Esophagus (tissue), 2 donors: ENCODE measurements at regions not wholly inside any gene's neighbourhood (a gene's known extent, or its start where the extent isn't known, plus 50 kb on each side); places are given as distances from the start of the nearest gene placed in this dataset.

Experiments used
- H3K27ac ChIP-seq, 2 donors: one replicate each; pipeline ENCODE4 v1.5.1; 2013; ENCODE audit warnings: low read depth in 2 of 2, mild to moderate bottlenecking in 2 of 2, inconsistent platforms in 1 of 2, low read length in 1 of 2, moderate library complexity in 1 of 2
- H3K27me3 ChIP-seq, 2 donors: one replicate each; pipeline ENCODE4 v1.6.1; 2013; ENCODE audit warnings: low read length in 2 of 2, control low read depth in 1 of 2, mild to moderate bottlenecking in 1 of 2; ENCODE audit not compliant: insufficient read depth in 2 of 2, control insufficient read depth in 1 of 2
- H3K36me3 ChIP-seq, 2 donors: one replicate each; pipeline ENCODE4 v1.6.1; 2013; ENCODE audit warnings: low read length in 1 of 2; ENCODE audit not compliant: control insufficient read depth in 2 of 2, insufficient read depth in 2 of 2
- H3K4me1 ChIP-seq, 2 donors: one replicate each; pipeline ENCODE4 v1.6.1; 2013; ENCODE audit warnings: low read length in 1 of 2; ENCODE audit not compliant: control insufficient read depth in 2 of 2, insufficient read depth in 2 of 2
- H3K4me3 ChIP-seq, 2 donors: one replicate each; pipeline ENCODE4 v1.5.1; 2013; ENCODE audit warnings: low read length in 2 of 2, mild to moderate bottlenecking in 2 of 2, low read depth in 1 of 2, moderate library complexity in 1 of 2
- H3K9me3 ChIP-seq, 2 donors: one replicate each; pipeline ENCODE4 v1.6.1; 2013; ENCODE audit warnings: mild to moderate bottlenecking in 2 of 2, low read depth in 1 of 2, low read length in 1 of 2, moderate library complexity in 1 of 2; ENCODE audit not compliant: control insufficient read depth in 2 of 2, insufficient read depth in 1 of 2
- WGBS, 2 donors: extraction: QIAGEN DNeasy Blood & Tissue Kit; methylation state at CpG; one replicate each; pipeline ENCODE4 v1.1.7; 2013; 5-methylcytosine and 5-hydroxymethylcytosine counted together
- donor health status: healthy with polysubstance abuse.
- donor health status: Bipolar disorder and iron deficiency.

- Histone ChIP-seq H3K27ac (no peak overlapping the region), H3K9me3 (no peaks in the 10 kb centered on the region), H3K36me3 (no peaks in the 10 kb centered on the region), H3K4me1 (no peaks in the 10 kb centered on the region), H3K4me3 (no peak overlapping the region), H3K27me3 (no peaks in the 10 kb centered on the region)
- WGBS, 2 donors: 39 to 54% methylated on average over 3 of the region's 3 CpGs
Measured at GRCh38 chr17:69954241-69954925, 120.6 kb upstream of the KCNJ16 start.

GRCh38 chr17:69958063-69958462, 117.0 kb upstream of the KCNJ16 start:
- Histone ChIP-seq H3K4me3 (no peak overlapping the region), H3K4me1 (peaks cover 2 to 3% of the 10 kb centered on the region in 2 donors), H3K27ac (no peak overlapping the region), H3K36me3 (no peaks in the 10 kb centered on the region), H3K27me3 (no peaks in the 10 kb centered on the region), H3K9me3 (no peaks in the 10 kb centered on the region)
- 73 to 82% methylated on average over 3 of the region's 3 CpGs for WGBS, 2 donors

GRCh38 chr17:69959283-69959682, 115.7 kb upstream of the KCNJ16 start:
- Histone ChIP-seq H3K9me3 (no peaks in the 10 kb centered on the region), H3K27ac (no peak overlapping the region), H3K27me3 (no peaks in the 10 kb centered on the region), H3K4me1 (peaks cover 2 to 3% of the 10 kb centered on the region in 2 donors), H3K36me3 (no peaks in the 10 kb centered on the region), H3K4me3 (no peak overlapping the region)

- peaks cover 2 to 3% of the 10 kb centered on the region in 2 donors for H3K4me1 ChIP-seq
- no peaks in the 10 kb centered on the region for H3K36me3 ChIP-seq
- no peaks in the 10 kb centered on the region for H3K27me3 ChIP-seq
- no peaks in the 10 kb centered on the region for H3K9me3 ChIP-seq
- H3K4me3 ChIP-seq: no peak overlapping the region
- no peak overlapping the region for H3K27ac ChIP-seq
Measured at GRCh38 chr17:69960755-69961154, 114.3 kb upstream of the KCNJ16 start.

DNA sequence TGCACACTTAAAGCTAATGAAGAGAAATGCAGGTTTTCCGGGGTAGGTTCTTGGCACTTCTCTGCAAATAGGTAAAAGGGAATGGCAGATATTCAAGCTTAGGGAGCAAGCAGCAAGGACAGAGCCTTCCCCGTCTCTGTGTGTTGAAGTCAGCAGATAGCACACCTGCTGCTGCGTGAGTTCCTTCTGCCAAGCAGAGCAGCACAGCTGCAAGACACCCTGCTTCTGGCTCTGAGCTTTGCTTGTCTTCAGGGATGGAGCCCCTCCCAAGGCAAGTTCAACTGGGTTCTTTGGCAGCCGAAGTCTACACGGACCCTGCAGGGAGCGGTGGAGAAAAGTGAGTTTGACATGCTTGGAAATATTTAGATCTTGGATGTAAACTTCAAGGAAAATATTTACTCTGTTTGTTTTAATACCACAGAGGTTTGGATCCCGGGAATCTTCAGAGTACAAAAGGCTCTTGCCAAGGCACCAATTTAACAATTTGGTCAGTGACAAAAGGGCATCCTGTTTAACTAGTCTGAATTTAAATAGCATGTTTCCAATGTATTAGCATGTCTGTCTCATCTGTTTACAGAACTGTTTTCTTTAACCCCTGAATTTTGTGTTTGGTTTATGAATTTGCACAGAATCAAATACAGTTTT, 113.4 kb upstream of the KCNJ16 start:
- Histone ChIP-seq H3K4me1 (peaks cover 2 to 3% of the 10 kb centered on the region in 2 donors), H3K27ac (no peak overlapping the region), H3K4me3 (no peak overlapping the region), H3K9me3 (no peaks in the 10 kb centered on the region), H3K27me3 (no peaks in the 10 kb centered on the region), H3K36me3 (no peaks in the 10 kb centered on the region)
- 26 to 27% methylated on average over 7 of the region's 7 CpGs for WGBS, 2 donors

DNA sequence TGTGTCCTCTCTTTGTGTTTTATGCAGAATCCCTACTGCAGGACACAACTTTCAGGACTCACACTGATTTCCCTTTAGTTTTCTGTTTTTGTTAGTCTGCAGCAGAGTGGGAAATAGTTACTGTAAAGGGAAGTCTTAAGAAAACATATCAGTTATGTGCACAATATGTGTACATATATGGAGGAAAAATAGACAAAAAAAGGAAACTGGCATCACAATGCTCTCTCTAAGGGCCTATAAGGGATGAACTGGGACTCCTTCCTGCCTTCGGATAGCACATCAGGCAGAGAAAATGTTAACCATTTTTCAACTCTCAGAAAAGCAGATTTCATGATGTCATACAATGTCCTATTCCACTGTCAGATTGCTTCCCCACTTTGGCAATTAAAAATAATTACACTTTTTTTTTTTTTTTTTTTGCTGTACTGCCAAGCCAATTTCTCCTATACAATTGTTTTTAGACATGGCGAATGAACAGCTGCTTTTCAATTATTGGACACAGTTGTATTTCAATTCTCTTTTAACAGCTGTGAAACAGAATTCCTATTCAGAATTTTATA, 112.5 kb upstream of the KCNJ16 start:
- Histone ChIP-seq H3K27ac (no peak overlapping the region), H3K4me1 (peaks cover 2 to 3% of the 10 kb centered on the region in 2 donors), H3K36me3 (no peaks in the 10 kb centered on the region), H3K9me3 (no peaks in the 10 kb centered on the region), H3K27me3 (no peaks in the 10 kb centered on the region), H3K4me3 (no peak overlapping the region)
- 77 to 81% methylated on average over 2 of the region's 2 CpGs for whole genome bisulfite sequencing, 2 donors

- Histone ChIP-seq H3K4me1 (no peaks in the 10 kb centered on the region), H3K27me3 (no peaks in the 10 kb centered on the region), H3K27ac (no peak overlapping the region), H3K36me3 (no peaks in the 10 kb centered on the region), H3K4me3 (no peak overlapping the region), H3K9me3 (no peaks in the 10 kb centered on the region)
- 75 to 81% methylated on average over 3 of the region's 3 CpGs for WGBS, 2 donors
Measured at GRCh38 chr17:69967910-69968411, 107.1 kb upstream of the KCNJ16 start.

DNA sequence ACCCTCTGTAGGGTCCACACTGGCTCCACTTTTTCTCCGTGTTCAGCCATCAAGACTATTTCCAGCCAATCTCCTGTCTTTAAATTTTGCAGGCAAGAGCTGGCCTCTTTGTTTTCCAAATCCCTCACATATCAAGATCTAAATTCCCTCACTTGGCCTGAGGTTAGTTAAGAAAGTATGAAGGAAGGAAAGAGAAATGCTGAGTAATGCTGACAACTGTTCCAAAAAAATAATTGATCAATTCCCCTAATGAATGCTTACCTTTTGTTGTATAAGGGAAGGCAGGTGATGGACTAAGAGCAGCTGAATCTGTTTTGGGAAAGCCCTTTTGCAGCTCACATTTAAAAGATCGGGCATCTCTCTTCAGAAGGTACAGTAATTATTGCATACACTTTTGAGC, 105.1 kb upstream of the KCNJ16 start:
- H3K36me3 ChIP-seq: no peaks in the 10 kb centered on the region
- no peaks in the 10 kb centered on the region for H3K4me1 ChIP-seq
- peaks cover 0 to 3% of the 10 kb centered on the region in 2 donors for H3K9me3 ChIP-seq
- WGBS, 2 donors: 51 to 59% methylated on average over 2 of the region's 2 CpGs
- H3K4me3 ChIP-seq: no peak overlapping the region
- no peaks in the 10 kb centered on the region for H3K27me3 ChIP-seq
- H3K27ac ChIP-seq: no peak overlapping the region

DNA sequence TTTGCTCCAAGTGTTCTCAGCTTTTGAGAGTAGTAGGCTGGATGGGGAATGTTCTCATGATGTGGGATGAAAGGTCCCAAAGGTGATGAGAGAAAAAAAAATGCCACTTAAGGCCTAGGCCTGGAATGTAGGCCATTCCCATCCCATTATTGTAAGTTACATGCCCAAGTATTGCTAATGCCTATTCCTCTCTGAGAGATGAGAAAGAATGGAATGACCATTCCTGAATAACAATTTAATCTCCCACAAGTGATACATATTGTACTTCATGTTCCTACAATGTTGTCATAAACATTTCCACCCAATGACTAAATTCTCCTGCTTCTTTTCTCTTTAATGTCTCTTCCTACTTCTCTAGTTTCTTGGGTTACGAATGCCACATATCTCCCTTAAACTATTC, 102.8 kb upstream of the KCNJ16 start:
- WGBS, 2 donors: 89 to 96% methylated on average over 1 of the region's 1 CpG
- Histone ChIP-seq H3K27ac (no peak overlapping the region), H3K36me3 (no peaks in the 10 kb centered on the region), H3K9me3 (peaks cover 0 to 3% of the 10 kb centered on the region in 2 donors), H3K4me3 (no peak overlapping the region), H3K4me1 (no peaks in the 10 kb centered on the region), H3K27me3 (no peaks in the 10 kb centered on the region)
